Lower leg skin (tissue), 3 donors: ENCODE measurements at regions not wholly inside any gene's neighbourhood (a gene's known extent, or its start where the extent isn't known, plus 50 kb on each side); places are given as distances from the start of the nearest gene placed in this dataset.

Experiments used
- POLR2A ChIP-seq, 2 donors: fragments of 450-650 bp; IDR thresholded peaks; one replicate each; pipeline ENCODE4 v1.6.1; 2016 to 2017; ENCODE audit warnings: antibody characterized with exemption in 2 of 2, mild to moderate bottlenecking in 1 of 2, moderate library complexity in 1 of 2
- TF ChIP-seq, protein P1 (sequence below), 3 donors: fragments of 450-650 bp; IDR thresholded peaks; one replicate each; pipeline ENCODE4 v1.5.1; 2016; ENCODE audit warnings: antibody characterized with exemption in 3 of 3, mild to moderate bottlenecking in 3 of 3, moderate library complexity in 2 of 3

DNA sequence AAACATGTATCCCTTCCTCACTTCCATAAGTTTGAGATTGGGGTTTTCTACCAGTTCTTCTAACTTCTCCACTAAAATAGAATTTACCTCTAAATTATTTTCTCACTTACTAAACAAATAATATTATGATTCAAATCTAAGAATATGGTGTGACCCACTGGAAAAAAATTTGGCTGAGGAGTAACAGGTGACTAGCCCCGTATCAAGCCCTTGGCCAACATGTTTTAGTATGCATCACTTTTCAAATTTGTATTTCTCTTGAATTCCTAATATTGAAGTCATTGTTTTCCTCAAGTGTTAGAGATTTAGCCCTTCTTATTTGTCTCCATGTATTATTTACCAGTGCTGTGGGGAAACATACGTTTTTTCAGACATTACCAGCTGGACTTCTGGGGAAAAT is 759.4 kb downstream of the NSUN3 start:
- TF ChIP-seq POLR2A (IDR thresholded peaks at IDR 0.05), result no peak
- TF ChIP-seq, protein P1, sequence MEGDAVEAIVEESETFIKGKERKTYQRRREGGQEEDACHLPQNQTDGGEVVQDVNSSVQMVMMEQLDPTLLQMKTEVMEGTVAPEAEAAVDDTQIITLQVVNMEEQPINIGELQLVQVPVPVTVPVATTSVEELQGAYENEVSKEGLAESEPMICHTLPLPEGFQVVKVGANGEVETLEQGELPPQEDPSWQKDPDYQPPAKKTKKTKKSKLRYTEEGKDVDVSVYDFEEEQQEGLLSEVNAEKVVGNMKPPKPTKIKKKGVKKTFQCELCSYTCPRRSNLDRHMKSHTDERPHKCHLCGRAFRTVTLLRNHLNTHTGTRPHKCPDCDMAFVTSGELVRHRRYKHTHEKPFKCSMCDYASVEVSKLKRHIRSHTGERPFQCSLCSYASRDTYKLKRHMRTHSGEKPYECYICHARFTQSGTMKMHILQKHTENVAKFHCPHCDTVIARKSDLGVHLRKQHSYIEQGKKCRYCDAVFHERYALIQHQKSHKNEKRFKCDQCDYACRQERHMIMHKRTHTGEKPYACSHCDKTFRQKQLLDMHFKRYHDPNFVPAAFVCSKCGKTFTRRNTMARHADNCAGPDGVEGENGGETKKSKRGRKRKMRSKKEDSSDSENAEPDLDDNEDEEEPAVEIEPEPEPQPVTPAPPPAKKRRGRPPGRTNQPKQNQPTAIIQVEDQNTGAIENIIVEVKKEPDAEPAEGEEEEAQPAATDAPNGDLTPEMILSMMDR (IDR thresholded peaks at IDR 0.05), result no peak
